Endothelial cell (in vitro differentiated cells): ENCODE measurements at regions not wholly inside any gene's neighbourhood (a gene's known extent, or its start where the extent isn't known, plus 50 kb on each side); places are given as distances from the start of the nearest gene placed in this dataset.

Experiments used
- DNase-seq: peaks from one replicate; pipeline ENCODE4 v3.0.0; 2021; ENCODE audit warnings: low spot score
- H3K27ac Mint-ChIP-seq: one replicate; pipeline ENCODE4 v1.8.0; 2021; ENCODE audit warnings: mixed read lengths, inconsistent platforms; ENCODE audit not compliant: unreplicated experiment
- H3K27me3 Mint-ChIP-seq: one replicate; pipeline ENCODE4 v1.8.0; 2021; ENCODE audit warnings: mild to moderate bottlenecking, moderate library complexity, mixed read lengths, inconsistent platforms; ENCODE audit not compliant: unreplicated experiment
- H3K36me3 Mint-ChIP-seq: one replicate; pipeline ENCODE4 v1.8.0; 2021; ENCODE audit warnings: mild to moderate bottlenecking, low read depth, mixed read lengths, inconsistent platforms; ENCODE audit not compliant: unreplicated experiment
- H3K4me1 Mint-ChIP-seq: one replicate; pipeline ENCODE4 v1.8.0; 2021; ENCODE audit warnings: mild to moderate bottlenecking, mixed read lengths, inconsistent platforms; ENCODE audit not compliant: unreplicated experiment
- H3K4me3 Mint-ChIP-seq: one replicate; pipeline ENCODE4 v1.8.0; 2021; ENCODE audit warnings: mild to moderate bottlenecking, mixed read lengths, inconsistent platforms; ENCODE audit not compliant: unreplicated experiment
- H3K9me3 Mint-ChIP-seq: one replicate; pipeline ENCODE4 v1.8.0; 2021; ENCODE audit warnings: mixed read lengths, inconsistent platforms; ENCODE audit not compliant: unreplicated experiment
- CTCF ChIP-seq: fragments of 200-600 bp; sonication (generic); IDR thresholded peaks from one replicate; pipeline ENCODE4 v1.5.0; 2021; ENCODE audit warnings: antibody characterized with exemption; ENCODE audit not compliant: unreplicated experiment

DNA sequence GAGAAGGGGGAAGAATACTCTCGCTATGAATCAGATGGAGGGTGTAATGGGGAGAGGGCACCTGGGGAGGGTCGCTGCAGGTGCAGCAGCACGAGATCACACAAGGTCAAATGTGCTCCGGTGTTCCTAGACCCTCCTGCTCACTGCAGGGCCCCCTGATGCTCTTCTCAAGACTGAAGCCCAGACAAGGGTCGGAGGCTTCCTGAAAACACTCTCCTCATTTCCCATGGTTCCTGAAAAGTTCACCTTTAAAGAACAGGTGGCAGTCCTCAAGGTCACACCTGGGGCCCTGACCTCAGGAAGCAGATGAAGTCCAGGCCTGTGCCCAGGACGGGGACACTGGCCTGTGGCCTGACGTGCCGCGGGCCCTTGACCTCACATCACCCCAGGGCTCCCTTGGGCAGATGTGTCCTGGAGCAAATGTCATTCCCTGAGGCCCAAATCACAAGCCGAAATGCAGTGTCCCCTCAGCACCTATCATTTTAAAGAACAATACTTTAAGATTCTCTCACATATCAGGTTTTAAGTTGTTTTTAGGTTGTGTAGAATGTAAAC is 289.8 kb downstream of the GLRX3 start:
- DNase-seq, result no peak
- H3K36me3 Mint-ChIP-seq, result peaks cover 11% of the 10 kb centered on the region
- H3K27ac Mint-ChIP-seq, result no peak overlapping the region
- H3K4me3 Mint-ChIP-seq, result no peak overlapping the region
- H3K9me3 Mint-ChIP-seq, result peaks cover 62% of the 10 kb centered on the region
- no peaks in the 10 kb centered on the region for H3K4me1 Mint-ChIP-seq
- H3K27me3 Mint-ChIP-seq, result peaks cover 5% of the 10 kb centered on the region
- TF ChIP-seq CTCF, result no peak

DNA sequence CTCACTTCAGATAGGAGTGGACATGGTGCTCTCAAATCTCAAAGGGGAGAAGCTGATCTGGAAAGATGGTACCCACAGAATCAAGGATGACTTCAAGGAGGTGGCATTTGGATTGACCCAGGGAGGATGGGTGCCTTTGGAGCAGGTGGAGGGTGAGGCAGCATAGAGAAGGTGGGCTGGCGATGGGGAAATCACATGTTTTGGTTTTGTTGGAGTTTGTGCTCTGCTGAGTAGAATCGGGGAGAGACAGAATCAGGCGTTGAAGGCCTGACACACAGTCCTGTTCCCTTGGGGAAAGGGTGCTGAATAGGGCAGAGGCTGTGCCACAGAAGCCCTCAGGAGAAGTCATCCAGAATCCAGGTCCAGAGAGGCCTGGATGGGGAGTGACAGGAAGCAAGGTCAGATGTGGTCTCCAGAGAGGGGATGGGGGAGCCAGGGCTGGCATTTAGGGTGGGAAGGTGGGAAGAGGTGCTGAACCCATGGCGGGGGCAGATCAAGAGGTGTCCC is 291.1 kb downstream of the GLRX3 start:
- peaks cover 12% of the 10 kb centered on the region for H3K27me3 Mint-ChIP-seq
- H3K36me3 Mint-ChIP-seq, result peaks cover 17% of the 10 kb centered on the region
- DNase-seq, result no peak
- H3K9me3 Mint-ChIP-seq, result peaks cover 71% of the 10 kb centered on the region
- TF ChIP-seq CTCF, result no peak
- H3K4me3 Mint-ChIP-seq, result no peak overlapping the region
- H3K27ac Mint-ChIP-seq, result no peak overlapping the region
- H3K4me1 Mint-ChIP-seq, result no peaks in the 10 kb centered on the region

DNA sequence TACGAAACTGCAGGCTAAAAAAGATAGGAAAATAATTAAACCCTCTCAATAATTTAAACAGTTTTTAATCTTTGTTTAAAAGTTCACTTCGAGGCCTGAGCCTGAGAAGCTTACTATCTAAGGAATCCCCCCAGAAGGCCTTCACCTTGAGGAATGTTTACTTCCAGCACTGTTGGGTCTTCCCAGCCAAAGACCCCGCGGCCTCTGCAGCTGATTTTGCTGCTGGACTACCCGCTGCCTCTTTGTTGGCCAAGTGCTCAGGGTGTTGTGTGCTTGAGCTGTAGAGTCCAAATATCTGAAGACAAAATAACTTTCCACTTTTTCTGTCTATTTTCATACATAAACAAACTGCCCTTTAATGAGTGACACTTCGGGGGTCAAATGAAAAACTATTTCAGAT is 292.7 kb downstream of the GLRX3 start:
- Mint-ChIP-seq H3K27ac (no peak overlapping the region), H3K36me3 (peaks cover 12% of the 10 kb centered on the region), H3K4me1 (no peaks in the 10 kb centered on the region), H3K4me3 (no peak overlapping the region), H3K9me3 (peaks cover 70% of the 10 kb centered on the region), H3K27me3 (peaks cover 12% of the 10 kb centered on the region)
- TF ChIP-seq CTCF, result no peak
- DNase-seq, result no peak

DNA sequence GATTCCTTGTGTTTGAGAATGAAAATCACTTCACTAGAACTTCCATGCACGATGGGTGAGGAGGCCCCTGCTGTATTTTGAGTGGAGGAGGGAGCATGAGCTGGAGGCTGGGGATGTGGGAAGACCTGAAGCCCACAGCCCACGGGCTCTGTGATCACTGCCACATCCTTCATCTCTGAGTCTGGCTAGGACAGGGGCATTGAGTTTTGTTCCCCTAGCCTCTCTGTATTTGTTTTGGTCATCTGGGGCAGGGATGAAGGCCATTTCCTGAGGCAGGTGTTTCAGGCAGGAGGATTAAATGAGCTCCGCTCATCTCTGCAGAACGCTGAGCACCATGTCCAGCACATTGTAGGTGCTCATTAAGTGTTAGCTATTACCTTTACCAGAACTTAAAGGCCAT is 293.6 kb downstream of the GLRX3 start:
- no peak for TF ChIP-seq CTCF
- Mint-ChIP-seq H3K4me3 (no peak overlapping the region), H3K4me1 (no peaks in the 10 kb centered on the region), H3K9me3 (peaks cover 78% of the 10 kb centered on the region), H3K27ac (no peak overlapping the region), H3K36me3 (peaks cover 12% of the 10 kb centered on the region), H3K27me3 (peaks cover 12% of the 10 kb centered on the region)
- DNase-seq, result no peak

DNA sequence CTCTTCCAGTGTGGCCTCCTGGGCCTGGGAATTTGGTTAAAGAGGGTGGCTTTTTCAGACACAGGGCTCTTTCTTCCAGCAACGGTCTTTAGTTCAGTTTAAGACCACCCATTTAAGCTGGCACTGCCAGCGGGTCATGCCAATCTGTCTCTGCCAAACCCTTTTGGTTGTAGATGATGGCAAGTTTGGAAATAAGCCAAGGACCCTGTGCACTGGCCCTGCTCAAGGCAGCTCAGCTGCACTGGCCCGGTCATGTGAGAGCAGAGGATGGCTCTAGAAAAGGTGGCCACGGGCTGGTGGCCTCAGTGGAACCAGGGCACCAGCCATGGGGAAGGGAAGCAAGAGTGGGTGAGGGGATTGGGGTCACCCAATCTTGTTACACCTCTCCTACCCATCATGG is 294.1 kb downstream of the GLRX3 start:
- H3K4me1 Mint-ChIP-seq, result no peaks in the 10 kb centered on the region
- peaks cover 12% of the 10 kb centered on the region for H3K27me3 Mint-ChIP-seq

More for the DNA sequence above, 294.1 kb downstream of the GLRX3 start:
- no peak overlapping the region for H3K27ac Mint-ChIP-seq
- H3K36me3 Mint-ChIP-seq, result peaks cover 10% of the 10 kb centered on the region
- no peak overlapping the region for H3K4me3 Mint-ChIP-seq
- peaks cover 77% of the 10 kb centered on the region for H3K9me3 Mint-ChIP-seq
- no peak for DNase-seq
- no peak for TF ChIP-seq CTCF
